ENCODE measurements at regions not wholly inside any gene's neighbourhood (a gene's known extent, or its start where the extent isn't known, plus 50 kb on each side); places are given as distances from the start of the nearest gene placed in this dataset.

DNA sequence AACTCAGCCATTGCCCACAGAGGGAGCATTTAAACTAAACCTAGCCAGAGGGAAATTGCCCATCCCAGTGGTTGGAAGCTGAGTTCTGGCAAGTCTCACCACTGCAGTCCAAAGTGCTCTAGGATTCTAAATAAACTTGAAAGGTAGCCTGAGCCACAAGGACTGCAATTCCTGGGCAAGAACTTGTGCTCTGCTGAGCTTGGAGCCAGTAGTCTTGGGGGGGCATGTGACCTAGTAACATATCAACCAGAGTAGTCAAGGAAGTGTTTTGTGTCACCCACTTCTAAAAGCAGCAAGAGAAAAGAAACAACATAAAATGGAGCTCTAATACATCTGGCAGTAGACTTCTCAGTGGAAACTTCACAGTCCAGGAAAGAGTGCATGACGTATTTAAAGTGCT lies 167.0 kb downstream of the PTH2R start:
- no peak overlapping the region for H3K27ac ChIP-seq
- no peak overlapping the region for H2AFZ ChIP-seq
- H3K9me3 ChIP-seq (ENCODE audit: control insufficient read depth, low read length): no peaks in the 10 kb centered on the region
- no peaks in the 10 kb centered on the region for H3K79me2 ChIP-seq
- no peak overlapping the region for H3K4me2 ChIP-seq (ENCODE audit: low read length)
- no peaks in the 10 kb centered on the region for H3K4me1 ChIP-seq
- no peaks in the 10 kb centered on the region for H3K36me3 ChIP-seq (ENCODE audit: control insufficient read depth, insufficient read depth, low read length)
- TF ChIP-seq, protein P1, sequence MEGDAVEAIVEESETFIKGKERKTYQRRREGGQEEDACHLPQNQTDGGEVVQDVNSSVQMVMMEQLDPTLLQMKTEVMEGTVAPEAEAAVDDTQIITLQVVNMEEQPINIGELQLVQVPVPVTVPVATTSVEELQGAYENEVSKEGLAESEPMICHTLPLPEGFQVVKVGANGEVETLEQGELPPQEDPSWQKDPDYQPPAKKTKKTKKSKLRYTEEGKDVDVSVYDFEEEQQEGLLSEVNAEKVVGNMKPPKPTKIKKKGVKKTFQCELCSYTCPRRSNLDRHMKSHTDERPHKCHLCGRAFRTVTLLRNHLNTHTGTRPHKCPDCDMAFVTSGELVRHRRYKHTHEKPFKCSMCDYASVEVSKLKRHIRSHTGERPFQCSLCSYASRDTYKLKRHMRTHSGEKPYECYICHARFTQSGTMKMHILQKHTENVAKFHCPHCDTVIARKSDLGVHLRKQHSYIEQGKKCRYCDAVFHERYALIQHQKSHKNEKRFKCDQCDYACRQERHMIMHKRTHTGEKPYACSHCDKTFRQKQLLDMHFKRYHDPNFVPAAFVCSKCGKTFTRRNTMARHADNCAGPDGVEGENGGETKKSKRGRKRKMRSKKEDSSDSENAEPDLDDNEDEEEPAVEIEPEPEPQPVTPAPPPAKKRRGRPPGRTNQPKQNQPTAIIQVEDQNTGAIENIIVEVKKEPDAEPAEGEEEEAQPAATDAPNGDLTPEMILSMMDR (IDR thresholded peaks at IDR 0.05): no peak
- no peaks in the 10 kb centered on the region for H3K27me3 ChIP-seq (ENCODE audit: control insufficient read depth, insufficient read depth, low read length)
- H3K9ac ChIP-seq: no peak overlapping the region
- H3K4me3 ChIP-seq (ENCODE audit: low read depth, low read length): no peak overlapping the region

DNA sequence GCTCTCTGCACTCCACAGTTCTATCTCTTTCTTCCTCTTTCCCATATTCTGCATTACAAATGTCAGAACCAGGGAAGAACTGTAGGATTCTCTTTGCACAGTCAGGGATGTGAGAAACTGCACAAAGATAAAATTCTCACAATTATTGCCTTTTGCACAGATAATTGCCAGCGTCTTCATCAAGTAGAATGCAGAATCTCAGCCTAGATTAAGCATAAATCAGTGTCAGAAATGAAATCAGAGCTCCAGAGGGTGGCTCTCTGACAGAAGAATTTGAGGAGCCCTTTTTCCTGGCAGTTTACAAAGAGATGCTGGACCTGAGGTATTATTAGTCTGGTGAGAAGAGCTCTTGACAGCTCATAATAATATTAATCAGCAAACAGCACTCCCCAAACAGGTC lies 173.1 kb downstream of the PTH2R start:
- Histone ChIP-seq H3K79me2 (no peaks in the 10 kb centered on the region), H3K27ac (no peak overlapping the region), H3K27me3 (ENCODE audit: control insufficient read depth, insufficient read depth, low read length) (no peaks in the 10 kb centered on the region), H3K4me2 (ENCODE audit: low read length) (no peak overlapping the region), H3K4me3 (ENCODE audit: low read depth, low read length) (no peak overlapping the region), H3K9me3 (ENCODE audit: control insufficient read depth, low read length) (no peaks in the 10 kb centered on the region), H3K9ac (no peak overlapping the region), H3K36me3 (ENCODE audit: control insufficient read depth, insufficient read depth, low read length) (no peaks in the 10 kb centered on the region), H3K4me1 (no peaks in the 10 kb centered on the region), H2AFZ (no peak overlapping the region)
- TF ChIP-seq, protein P1 (IDR thresholded peaks at IDR 0.05): no peak

DNA sequence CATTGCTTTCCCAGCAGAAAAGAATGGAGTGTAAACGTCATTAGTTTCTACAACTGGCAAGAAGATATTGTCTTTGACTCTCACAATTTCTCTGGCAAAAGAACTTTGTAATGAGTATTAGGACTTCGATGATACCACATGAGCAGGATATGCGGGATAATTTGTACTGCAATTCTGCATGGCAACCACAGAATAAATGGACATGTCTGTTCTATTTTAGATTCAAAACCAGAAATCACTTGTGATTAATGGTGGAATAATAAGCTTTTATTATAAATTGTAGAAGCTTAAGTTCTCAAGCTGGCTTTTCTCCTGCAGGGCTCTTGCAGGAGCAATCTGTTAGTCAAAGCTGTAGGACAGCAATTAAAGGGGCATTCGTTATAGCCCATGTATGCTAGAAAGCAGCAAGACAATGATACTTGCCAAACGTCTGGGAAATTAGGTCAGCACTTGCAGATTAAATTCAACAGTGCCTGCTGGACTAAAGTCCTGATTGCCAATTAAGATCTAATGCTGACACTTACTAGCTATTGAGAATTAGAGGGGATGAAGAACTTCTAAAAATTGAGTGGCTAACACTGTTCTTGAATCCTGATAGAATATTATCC lies 177.9 kb downstream of the PTH2R start:
- Histone ChIP-seq H3K36me3 (ENCODE audit: control insufficient read depth, insufficient read depth, low read length) (no peaks in the 10 kb centered on the region), H3K9ac (no peak overlapping the region), H3K4me2 (ENCODE audit: low read length) (no peak overlapping the region), H3K27me3 (ENCODE audit: control insufficient read depth, insufficient read depth, low read length) (no peaks in the 10 kb centered on the region), H3K27ac (no peak overlapping the region), H3K4me3 (ENCODE audit: low read depth, low read length) (no peak overlapping the region), H3K4me1 (no peaks in the 10 kb centered on the region), H2AFZ (no peak overlapping the region), H3K79me2 (no peaks in the 10 kb centered on the region), H3K9me3 (ENCODE audit: control insufficient read depth, low read length) (no peaks in the 10 kb centered on the region)
- TF ChIP-seq, protein P1 (IDR thresholded peaks at IDR 0.05): no peak

DNA sequence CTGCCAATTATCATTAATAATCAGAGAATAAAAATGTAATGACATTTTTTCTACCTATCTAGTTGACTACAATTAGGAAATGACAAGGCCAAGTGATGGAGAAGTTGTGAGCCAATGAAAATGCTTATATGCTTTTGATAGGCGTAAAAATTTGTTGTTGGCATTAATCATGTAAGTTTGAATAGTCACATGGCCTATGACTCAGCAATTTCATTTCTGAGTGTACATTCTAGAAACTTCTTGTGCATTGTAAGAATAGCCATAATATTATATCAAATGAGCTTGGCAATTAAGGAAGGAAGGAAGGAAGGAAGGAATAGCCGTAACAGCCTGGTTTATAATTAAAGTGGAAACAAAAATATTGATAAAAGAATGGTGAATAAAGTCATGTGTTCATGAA lies 179.9 kb downstream of the PTH2R start:
- H3K27me3 ChIP-seq (ENCODE audit: control insufficient read depth, insufficient read depth, low read length): no peaks in the 10 kb centered on the region
- TF ChIP-seq, protein P1 (IDR thresholded peaks at IDR 0.05): no peak

More for the DNA sequence above, 179.9 kb downstream of the PTH2R start:
- Histone ChIP-seq H3K9me3 (ENCODE audit: control insufficient read depth, low read length) (no peaks in the 10 kb centered on the region), H3K4me2 (ENCODE audit: low read length) (no peak overlapping the region), H3K9ac (no peak overlapping the region), H3K4me3 (ENCODE audit: low read depth, low read length) (no peak overlapping the region), H3K79me2 (no peaks in the 10 kb centered on the region), H3K27ac (no peak overlapping the region), H3K36me3 (ENCODE audit: control insufficient read depth, insufficient read depth, low read length) (no peaks in the 10 kb centered on the region), H3K4me1 (no peaks in the 10 kb centered on the region), H2AFZ (no peak overlapping the region)
